HG03196 (cell line): ENCODE measurements at regions not wholly inside any gene's neighbourhood (a gene's known extent, or its start where the extent isn't known, plus 50 kb on each side); places are given as distances from the start of the nearest gene placed in this dataset.
"Not testable (repeated sequence)": the region's sequence is repeated elsewhere in the genome, so short reads cannot be mapped to it uniquely, and the experiment has no call there.

Experiments
- ATAC-seq: cut with Tn5 transposase; IDR thresholded peaks from one replicate; pipeline ENCODE4 v1.9.1; 2021; ENCODE audit not compliant: unreplicated experiment

DNA sequence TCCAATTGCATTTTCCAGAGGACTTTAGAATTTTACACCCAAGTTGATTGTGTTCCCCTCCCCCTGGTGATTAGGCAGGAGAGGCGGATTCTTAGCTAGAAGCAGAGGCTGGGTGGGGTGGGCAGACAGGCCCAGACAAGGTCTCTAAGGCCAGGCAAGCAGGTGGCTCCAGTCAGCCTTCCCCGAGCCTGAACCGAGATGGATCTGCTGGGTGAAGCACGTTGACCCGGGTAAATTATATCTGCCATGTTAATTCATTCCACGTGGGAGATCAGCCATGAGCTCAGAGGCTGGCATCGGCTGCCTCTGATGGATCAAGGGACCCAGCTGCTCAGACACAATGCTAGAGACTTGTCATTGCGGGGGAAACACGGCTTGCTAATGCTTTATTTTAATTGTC lies 159.5 kb upstream of the MAFB start:
- no peak for ATAC-seq

DNA sequence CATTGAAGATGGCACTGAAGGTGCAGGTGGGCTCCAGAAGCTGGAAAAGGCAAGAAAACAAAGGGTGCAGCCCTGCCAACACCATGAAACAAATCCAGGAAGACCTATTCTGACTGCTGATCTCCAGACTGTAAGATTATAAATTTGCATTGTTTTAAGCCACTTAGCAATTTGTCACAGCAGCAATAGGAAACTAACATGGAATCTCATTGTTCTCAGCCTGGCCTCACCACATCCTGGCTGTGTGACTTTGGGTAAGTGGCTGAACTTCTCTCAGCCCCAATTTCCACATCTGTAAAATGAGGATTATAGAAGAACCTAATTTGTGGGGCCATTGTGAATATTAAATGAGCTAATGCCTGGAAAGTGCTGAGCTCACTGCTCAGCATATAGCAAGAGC lies 160.4 kb upstream of the MAFB start:
- ATAC-seq, result no peak

DNA sequence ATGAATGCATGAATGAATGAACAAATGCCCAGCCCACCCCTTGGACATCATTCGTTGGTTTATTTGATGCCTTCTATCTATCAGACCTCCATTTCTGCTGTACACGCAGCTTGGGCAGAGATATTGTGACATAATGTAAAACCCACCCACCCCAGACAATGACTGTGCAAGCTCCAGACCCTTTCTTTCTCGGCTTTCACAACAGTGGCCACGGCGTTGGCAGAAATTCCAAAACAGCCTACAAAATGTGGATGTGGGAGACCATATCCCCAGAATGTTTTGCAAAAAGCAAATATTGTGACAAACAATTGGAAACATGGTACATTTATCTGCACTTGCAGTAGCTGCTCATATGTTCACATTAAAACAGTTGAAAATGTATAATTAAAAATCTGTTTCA lies 162.0 kb upstream of the MAFB start:
- no peak for ATAC-seq

DNA sequence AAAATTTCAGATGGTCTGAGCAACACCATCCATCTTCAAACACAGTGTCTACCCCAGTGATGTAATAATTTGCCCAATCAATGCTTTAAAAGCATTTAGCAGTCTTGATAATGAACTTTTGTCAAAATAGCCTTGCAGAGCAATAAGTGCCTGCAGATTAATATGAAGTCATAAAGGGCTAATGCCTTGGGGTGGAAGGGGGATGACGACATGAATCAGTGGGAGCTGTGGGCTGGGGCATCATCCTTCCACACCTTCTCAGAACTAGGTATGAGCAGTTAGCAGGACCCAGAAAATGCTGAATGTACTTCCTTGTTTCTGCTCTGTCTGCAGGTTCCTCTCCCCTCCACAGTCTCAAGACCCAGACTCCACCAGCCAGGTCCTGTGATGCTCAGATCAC lies 166.2 kb upstream of the MAFB start:
- no peak for ATAC-seq

DNA sequence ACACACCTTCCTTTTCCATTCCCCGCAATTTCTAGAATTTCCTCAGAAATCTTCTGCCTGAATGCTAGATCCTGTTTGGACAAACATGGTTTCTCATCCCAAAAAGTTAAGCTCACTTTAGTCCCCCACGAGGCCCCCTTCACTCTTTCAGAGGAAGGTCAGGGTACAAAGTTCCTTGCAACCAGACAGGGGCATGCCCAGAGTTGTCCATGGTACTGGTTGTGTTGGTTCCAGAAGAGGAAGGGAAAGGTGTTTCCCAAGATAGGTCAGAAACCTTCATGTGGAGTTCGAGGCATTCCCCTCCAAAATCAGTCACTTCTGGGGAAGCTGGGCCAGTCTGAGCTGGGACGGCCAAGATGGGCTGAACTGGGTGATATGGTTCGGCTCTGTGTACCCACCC lies 167.6 kb upstream of the MAFB start:
- no peak for ATAC-seq

DNA sequence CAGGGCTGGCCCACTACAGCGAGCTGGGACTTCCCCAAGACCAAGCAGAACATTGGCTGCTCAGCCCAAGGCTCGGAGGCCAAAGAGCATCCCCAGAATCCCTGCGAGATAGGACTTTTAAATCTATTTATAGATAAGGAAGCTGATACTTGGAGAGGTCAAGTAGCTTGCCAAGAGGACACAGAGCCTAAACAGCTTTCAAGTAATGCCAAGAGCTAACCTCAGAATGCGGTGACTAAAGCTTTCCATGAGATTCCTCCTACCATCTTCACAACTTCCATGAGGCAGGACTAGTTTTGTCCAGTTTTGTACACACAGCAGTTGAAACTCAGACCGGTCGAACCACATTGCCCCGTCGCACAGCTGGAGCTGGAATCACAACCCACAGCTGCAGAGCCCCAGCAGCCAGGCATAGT lies 168.1 kb upstream of the TOP1 start:
- no peak for ATAC-seq

DNA sequence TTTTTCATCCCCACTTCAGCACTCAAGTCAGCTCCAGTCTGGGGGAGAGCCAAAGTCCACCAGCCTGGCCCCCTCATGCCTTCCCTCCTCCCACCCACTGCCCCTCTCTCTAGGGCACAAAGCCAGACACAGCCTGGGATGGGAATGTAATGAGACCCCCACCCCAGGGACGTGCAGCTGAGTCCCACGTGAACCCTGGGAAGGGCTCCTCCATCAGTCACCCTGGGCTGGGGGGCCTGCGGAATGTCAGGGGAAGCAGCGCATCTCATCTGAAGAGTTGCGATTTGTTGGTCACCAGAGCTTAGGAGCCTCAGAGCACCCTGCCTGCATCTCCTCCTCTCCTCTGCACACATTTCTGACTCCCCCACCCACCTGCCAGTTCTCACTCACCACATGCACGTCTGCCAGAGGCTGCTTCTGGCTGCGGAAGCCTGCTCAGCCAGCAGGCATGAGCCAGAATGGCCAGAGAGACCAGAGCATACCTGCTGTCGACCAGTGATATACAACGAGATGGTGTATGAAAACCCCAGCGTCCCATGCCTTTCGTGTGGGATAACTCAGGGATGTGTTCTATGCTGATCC lies 167.1 kb upstream of the TOP1 start:
- ATAC-seq, result no peak

DNA sequence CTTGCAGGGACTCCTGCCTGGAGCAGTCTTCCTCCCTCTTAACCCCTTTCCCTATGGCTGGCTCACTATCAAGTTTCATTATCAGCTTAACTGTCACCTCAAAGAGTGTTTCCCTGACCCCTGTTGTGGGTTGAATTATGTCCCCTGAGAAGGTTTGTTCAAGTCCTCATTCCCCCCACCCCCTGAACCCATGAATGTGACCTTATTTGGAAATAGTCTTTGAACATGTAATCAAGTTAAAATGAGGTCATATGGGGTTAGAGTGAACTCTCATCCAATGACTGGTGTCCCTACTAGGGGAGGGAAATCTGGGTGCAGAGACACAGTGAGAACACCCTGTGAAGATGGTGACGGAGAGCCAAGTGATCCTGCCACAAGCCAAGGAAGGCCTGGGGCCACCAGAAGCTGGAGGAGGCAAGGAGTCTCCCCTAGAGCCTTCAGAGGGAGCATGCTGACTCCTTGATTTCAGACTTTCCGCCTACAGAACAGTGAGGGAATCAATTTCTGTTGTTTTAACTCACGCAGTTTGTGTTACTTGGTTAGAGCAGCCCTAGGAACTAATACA lies 165.2 kb upstream of the TOP1 start:
- no peak for ATAC-seq

DNA sequence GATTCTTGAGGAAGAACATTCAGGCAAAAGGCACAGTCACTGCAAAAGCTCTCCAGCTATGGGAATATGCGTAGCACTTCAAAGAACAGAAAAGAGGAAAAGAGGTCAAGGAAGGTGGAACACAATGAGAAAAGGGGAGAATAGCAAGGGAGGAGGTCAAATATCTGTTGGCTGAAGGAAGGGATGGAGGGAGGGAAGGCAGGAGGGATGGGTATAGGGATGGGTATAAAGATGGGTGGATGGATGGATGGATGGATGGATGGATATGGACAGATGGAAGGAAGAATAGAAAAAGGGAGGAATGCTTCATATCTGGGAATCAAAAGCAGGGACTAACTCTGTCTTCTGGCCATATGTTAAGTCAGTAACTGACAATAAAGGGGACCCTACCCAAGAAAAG lies 164.2 kb upstream of the TOP1 start:
- ATAC-seq, result no peak

DNA sequence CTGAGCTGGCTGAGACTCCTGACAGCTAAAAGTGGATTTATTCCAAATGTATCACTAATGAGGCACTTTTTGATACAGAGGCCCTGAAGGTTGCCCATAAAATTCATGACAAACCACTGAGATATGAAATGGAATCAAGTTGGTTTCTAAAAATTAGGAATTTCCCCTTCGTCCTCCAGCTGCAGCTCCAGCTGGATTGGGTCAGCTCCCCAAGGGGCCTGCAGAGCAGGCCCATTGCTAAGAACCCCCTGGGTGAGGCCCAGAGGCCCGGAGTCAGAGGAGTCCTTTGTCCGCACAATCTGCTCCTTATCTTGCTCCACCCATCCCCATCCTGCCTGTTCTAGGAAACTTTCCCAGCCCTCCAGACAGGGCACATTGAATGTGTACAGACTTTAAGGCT lies 163.5 kb upstream of the TOP1 start:
- no peak for ATAC-seq

DNA sequence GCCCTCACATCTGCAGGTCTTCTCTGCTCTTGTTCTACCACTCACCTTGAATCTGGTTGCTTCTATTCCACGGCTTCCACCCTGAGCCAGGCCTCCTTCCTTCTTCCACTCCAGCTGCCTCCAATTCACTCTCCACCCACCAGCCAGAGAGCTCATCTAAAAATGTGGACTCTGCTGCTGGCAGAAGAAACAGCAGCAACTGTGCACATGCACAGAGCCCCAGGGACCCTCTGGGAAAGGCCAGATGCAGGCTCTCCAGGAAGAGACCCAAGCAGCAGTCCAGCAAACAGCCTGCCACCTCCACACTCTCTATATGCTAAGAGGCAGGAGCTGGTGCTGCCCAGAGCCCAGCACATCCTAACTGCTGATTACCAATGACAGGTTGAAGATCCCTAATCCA lies 162.6 kb upstream of the TOP1 start:
- no peak for ATAC-seq

DNA sequence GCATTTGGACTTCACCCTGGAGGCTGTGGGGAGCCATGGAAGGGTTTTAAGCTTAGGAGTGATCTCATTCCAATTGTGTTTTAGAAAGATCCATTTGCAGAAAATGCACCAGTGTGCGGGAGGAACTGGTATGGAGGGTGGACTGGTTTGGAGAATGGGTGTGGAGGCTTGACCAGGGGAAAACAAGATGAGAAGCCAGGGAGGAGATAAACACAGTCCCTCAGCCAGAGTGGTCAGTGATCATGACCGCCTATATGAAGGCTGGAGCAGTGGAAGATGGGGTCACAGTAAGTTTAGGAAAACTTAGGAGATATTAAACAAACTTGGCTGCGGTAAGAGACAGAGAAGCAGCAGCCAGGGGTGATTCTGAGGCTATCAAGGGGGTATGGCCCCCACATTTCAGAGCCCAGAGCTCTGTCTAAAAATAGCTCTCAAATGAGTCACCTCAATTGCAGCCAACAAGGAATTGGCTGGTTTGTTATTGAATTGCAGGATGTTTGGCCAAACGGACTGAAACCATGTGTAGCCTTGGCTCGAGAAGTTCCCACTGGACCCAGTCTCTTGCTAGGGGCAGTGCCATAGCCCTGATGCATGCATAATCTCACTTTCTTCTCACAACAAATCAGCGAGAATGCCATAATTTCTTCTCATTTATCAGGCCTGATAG lies 159.9 kb upstream of the TOP1 start:
- no peak for ATAC-seq

DNA sequence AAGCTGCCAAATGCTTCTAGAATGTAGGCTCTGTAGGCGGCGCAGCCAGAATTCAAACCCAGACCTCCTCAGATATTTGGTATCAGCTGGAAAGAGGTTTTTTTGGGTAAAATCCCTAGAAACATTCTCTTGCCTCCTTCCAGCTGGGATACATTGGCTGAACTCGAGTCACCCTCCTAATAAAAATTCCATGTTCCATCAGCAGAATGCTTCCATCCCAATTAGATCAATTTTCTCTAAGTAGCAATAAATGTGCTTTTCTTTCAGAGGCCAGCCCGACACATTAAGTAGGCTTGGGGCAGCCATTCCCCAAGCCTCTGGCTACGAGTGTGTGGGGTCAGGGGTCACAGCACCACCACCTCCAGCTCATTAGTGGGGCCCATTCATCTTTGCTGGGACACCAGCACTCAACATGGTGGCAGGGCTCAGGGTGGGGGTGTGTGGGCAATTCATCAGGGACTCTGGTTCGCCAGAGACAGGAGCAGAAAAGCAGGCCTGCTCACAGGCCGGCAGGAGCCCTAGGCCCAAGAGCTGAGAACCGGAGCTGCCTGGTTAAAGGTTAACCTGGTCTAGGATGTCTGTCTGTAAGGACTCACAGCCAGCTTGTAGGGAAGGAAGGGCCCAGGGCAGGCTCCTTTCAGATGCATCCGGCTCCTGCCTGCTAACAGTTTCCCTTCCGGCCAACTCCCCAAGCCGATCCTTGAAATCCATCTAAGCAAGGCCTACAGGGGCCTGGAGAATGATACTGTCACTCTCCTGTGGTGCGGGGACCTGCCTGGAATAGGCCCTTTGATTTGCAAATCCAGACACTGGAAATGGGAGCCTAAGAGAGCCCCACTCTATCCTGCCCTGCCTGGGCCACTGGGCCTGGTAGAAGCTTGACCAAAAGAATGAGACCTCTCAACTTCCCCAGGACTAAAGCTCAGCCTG lies 159.1 kb upstream of the TOP1 start:
- ATAC-seq, result no peak

DNA sequence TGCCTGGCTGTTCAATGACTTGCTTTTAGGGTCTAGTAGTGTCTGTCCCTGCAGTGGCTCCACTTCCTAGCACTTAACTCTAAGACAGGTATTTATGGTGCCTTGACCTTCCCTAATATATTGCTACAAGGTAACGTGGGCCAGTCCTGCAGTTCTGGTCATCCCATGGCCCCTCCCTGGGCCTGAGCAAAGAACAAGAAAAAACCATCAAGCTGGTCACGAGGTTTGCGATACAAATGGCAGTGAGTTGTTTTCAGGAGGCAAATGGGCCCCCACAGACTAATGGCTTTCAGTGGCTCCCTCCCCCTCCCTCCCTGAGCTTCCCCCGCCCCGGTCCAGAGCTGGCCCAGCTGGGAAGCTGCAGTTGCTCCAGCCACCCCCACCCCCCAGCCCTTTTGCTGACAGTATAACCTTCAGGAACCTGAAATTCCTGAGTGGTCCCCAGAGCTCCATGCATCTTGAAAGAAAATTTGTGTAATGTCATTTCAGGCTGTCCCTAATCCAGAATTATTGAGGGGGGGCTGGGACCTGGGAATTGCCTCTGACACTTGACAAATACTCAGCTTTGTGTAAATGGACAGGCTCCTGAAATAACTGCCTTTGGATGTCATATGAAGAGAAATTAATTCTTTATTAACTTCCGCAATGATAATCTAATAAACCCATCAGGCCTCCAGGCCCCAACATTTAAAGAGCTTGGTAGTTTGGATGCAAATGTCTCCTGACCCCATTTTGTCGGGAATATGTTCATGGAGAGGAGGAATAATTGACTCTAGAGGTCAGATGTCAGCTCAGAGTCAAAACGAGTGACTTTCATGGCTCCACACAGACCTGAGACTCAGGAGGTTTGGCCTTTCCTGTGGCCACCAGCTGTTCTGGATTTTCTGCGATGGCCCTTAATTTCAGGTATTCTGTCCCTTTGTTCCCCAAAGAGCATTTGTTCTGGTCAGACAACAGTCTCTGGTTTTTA lies 153.2 kb upstream of the TOP1 start:
- ATAC-seq, result no peak

DNA sequence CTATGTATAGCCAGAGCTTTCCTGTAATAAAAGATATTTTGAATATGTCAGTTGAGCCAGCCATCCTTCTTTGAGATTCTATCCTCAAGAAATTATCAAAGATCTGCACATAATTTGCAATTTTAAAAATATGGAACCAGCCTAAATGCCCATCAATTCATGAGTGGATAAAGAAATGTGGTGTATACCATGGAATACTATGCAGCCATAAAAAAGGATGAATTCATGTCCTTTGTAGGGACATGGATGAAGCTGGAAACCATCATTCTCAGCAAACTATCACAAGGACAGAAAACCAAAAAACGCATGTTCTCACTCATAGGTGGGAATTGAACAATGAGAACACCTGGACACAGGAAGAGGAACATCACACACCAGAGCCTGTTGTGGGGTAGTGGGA lies 150.5 kb upstream of the TOP1 start:
- ATAC-seq, result not testable (repeated sequence)

DNA sequence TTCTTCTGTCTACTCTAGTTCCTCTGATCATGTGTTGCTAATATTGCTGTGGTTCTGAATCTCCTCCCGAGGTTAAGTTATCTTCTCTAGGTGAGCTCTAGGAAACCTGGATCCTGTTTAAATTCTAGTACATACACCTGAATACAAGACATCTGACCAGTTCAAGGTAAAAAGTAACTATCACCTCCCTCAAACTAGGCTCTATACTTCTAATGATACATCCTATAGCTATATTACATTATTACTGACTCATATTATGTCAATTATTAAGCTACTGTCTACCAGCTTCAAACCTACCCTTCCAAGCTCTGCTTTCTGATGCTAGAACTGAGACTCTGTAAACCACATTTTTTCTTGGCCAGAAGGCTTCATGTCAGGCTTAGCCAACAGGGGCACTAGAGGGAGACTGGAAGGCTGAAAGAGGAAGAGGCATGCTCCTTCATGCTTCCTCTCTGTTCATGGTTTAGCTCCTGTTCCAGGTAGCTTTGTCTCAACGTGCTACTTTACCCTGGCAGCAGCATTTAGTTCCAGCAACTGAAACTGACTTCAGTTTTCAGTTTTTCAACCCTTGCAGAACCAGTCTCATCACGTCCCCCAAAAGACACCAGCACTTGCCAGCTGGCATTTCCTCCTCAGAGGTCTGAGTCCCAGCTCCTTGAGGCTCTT lies 148.4 kb upstream of the TOP1 start:
- ATAC-seq, result no peak

DNA sequence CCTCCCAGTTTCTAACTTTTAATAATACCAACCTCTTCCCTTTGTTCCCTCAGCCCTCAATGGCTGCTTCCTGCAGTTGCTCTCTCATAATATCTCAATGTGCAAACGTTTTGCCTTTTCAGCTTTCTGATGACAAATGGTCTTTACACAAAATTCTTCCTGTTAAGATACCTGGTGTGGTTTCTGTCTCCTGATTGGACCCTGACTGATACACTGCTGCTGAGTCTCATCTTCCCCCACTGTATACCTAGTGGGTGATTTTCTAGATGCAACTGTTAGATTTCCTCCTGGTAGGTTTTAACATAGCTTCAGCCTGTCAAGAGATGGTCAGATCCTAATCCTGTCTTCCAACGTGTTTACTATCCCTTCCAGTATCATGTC lies 147.9 kb upstream of the TOP1 start:
- no peak for ATAC-seq

DNA sequence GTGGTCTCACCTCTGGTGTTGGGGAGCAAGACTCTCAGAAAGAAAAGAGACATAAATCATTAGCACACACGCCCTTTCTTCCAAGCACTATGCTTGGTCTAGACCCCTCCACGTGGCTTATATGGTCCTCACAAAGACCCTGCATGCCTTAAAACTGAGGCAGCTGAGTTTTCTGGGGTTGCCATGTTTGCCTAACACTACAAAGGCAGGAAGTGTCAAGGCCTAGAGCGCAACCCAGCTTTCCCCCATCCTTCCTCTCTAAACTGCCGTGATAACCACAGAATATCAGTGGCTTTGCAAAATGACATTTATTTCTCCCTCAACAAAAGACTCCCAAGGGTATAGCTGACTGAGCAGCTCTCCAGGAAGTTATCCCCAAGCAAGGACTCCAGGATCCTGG lies 146.5 kb upstream of the TOP1 start:
- no peak for ATAC-seq

DNA sequence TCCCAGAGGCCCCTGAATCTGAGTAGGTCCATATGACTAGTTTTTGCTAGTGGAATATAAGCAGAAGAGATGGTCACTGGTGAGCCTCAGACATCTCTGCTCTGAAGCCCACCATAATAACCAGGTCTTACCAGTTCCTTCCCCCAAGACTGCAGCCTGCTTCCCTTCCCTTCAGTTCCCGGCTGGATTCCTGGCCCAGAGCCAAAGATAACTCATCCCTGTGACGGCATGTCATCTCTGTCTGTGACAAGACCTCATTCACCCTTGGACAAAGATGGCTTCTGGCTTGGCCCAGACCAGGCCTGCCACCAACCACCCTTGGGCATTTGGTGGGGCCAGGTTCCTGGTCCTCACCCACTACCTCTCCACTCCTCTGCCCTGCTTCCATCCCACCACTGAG lies 145.5 kb upstream of the TOP1 start:
- ATAC-seq, result no peak

DNA sequence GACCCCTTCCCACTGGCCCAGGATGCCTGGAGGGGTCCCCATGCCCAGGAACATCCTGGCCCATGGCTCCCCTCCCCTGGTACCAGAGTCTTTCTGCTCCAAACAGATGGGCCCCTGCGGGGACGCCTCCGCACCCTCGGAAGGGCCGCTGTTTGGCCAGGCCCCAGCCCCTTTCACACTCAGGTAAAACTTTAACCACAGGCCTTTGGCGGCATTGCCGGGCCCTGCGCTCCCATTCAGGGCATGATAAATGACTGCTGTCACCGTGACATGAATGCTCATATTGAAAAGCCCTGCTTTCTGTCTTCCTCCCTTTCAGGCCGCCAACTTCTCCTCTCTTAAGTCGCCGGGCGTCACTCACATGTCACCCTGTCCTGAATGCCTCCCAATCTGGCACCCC lies 141.5 kb upstream of the TOP1 start:
- no peak for ATAC-seq
